Breast epithelium (tissue), 4 donors: ENCODE measurements at regions not wholly inside any gene's neighbourhood (a gene's known extent, or its start where the extent isn't known, plus 50 kb on each side); places are given as distances from the start of the nearest gene placed in this dataset.

Experiments
- DNase-seq, 2 donors: peaks; one replicate each; pipeline ENCODE4 v3.0.0-alpha.2; 2019; ENCODE audit warnings: low spot score in 2 of 2
- H3K27ac ChIP-seq, 2 donors: fragments of 200-600 bp; sonication (generic) in 1 of 2; one replicate each; pipeline ENCODE4 v1.5.1; 2016 to 2019; ENCODE audit warnings: mild to moderate bottlenecking in 1 of 2
- H3K27me3 ChIP-seq, 2 donors: fragments of 200-600 bp; sonication (generic) in 1 of 2; one replicate each; pipeline versions ENCODE4 v1.5.1 to v1.6.0; 2017 to 2019; ENCODE audit warnings: control low read depth in 1 of 2, mild to moderate bottlenecking in 1 of 2
- H3K36me3 ChIP-seq: fragments of 200-600 bp; one replicate; pipeline ENCODE4 v1.5.1; 2019
- H3K4me1 ChIP-seq, 2 donors: fragments of 200-600 bp; sonication (generic); one replicate each; pipeline ENCODE4 v1.5.1; 2016 to 2019; ENCODE audit warnings: control low read depth in 1 of 2
- H3K4me3 ChIP-seq, 3 donors: fragments of 200-600 bp; sonication (generic); 1 replicate in 2 of 3; 2 replicates in 1 of 3; pipeline ENCODE4 v1.5.1; 2016 to 2019; ENCODE audit warnings: mild to moderate bottlenecking in 3 of 3, moderate library complexity in 2 of 3
- H3K9me3 ChIP-seq, 2 donors: fragments of 200-600 bp; sonication (generic) in 1 of 2; one replicate each; pipeline ENCODE4 v1.5.1; 2016 to 2019; ENCODE audit warnings: control low read depth in 1 of 2
- POLR2A ChIP-seq: fragments of 450-650 bp; IDR thresholded peaks from one replicate; pipeline ENCODE4 v1.6.1; 2016; ENCODE audit warnings: antibody characterized with exemption, mild to moderate bottlenecking, moderate library complexity
- POLR2AphosphoS5 ChIP-seq, 3 donors: sonication (generic); formaldehyde crosslinking; IDR thresholded peaks; one replicate each; pipeline ENCODE4 v1.6.1; 2017; ENCODE audit warnings: antibody characterized with exemption in 3 of 3
- intact Hi-C: fragments of 100-400 bp; cut with DNase I; formaldehyde crosslinking; loops from one replicate; pipeline ENCODE4 v1.15.1; 2023; ENCODE audit warnings: low total_unique reads
- TF ChIP-seq, protein P1 (sequence below), 3 donors: fragments of 450-650 bp; IDR thresholded peaks; one replicate each; pipeline ENCODE4 v1.5.1; 2016 to 2017; ENCODE audit warnings: antibody characterized with exemption in 3 of 3, mild to moderate bottlenecking in 3 of 3, moderate library complexity in 3 of 3

DNA sequence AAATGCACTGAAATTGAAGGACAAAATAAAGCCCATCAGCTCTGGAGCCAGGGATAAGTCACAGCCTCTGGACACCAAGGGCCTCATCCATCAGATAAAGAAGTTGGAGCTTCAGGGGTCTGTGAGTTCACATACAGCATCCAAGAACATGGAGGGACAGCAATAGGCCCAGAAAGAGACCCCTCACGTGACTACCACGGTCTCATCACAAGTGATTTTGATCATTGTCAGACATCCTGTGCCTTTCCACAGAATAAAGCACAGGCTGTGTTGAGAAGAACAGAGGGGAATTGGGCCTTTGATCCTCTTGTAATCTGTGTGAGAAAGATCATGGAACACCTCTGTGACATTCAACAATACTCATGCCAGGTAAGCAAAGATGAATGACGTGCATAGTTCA lies 65.2 kb upstream of the CTAGE1 start:
- no peaks in the 10 kb centered on the region for H3K36me3 ChIP-seq
- intact Hi-C loops: no loop called here
- no peaks in the 10 kb centered on the region for H3K9me3 ChIP-seq
- no peak for DNase-seq
- H3K27me3 ChIP-seq: no peaks in the 10 kb centered on the region
- no peak overlapping the region for H3K27ac ChIP-seq
- TF ChIP-seq, protein P1, sequence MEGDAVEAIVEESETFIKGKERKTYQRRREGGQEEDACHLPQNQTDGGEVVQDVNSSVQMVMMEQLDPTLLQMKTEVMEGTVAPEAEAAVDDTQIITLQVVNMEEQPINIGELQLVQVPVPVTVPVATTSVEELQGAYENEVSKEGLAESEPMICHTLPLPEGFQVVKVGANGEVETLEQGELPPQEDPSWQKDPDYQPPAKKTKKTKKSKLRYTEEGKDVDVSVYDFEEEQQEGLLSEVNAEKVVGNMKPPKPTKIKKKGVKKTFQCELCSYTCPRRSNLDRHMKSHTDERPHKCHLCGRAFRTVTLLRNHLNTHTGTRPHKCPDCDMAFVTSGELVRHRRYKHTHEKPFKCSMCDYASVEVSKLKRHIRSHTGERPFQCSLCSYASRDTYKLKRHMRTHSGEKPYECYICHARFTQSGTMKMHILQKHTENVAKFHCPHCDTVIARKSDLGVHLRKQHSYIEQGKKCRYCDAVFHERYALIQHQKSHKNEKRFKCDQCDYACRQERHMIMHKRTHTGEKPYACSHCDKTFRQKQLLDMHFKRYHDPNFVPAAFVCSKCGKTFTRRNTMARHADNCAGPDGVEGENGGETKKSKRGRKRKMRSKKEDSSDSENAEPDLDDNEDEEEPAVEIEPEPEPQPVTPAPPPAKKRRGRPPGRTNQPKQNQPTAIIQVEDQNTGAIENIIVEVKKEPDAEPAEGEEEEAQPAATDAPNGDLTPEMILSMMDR (IDR thresholded peaks at IDR 0.05): no peak
- TF ChIP-seq POLR2AphosphoS5 (IDR thresholded peaks at IDR 0.05) (no peak), POLR2A (no peak)
- H3K4me1 ChIP-seq: no peaks in the 10 kb centered on the region
- H3K4me3 ChIP-seq: no peak overlapping the region

DNA sequence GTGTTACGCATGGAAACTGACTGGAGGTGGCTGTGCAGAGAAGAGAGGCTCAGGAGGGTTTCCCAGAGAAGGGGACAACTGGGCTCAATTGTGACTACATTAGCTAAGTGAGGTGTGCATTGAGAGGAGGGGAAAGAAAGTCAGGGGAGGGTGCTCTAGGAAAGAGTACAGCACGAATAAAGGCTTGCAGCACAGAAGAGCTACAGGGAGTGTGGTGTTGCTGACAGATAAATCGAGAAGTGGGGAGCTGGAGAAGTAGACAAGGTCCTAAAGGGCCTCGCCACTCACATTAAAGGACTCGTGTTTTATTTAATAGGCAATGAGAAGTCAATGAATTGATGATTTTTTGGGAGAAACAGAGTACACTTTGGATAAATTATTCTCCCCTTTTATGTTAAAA lies 65.7 kb upstream of the CTAGE1 start:
- Histone ChIP-seq H3K27me3 (no peaks in the 10 kb centered on the region), H3K9me3 (no peaks in the 10 kb centered on the region), H3K27ac (no peak overlapping the region), H3K36me3 (no peaks in the 10 kb centered on the region), H3K4me1 (no peaks in the 10 kb centered on the region), H3K4me3 (no peak overlapping the region)
- no peak for DNase-seq
- intact Hi-C loops: no loop called here
- no peak for TF ChIP-seq POLR2AphosphoS5 (IDR thresholded peaks at IDR 0.05)
- TF ChIP-seq, protein P1 (IDR thresholded peaks at IDR 0.05): no peak
- TF ChIP-seq POLR2A: no peak

DNA sequence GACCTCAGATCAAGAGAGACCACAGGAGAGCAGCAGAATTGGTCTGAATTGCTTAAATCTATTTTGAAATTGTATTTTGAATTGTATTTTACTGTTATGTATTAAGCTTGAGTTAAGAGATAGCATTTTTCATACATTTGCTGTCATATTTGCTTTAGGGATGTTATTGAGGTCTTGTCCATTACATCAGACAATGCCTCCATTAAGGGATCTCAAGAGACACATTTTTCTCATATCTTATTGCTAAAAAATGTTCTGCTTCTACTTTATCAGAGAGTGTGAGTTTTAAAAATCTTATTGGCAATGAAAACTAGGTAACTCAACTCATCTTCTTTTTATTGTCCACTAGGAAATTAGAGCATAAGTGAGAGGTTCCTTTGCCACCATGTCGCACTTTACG lies 66.8 kb upstream of the CTAGE1 start:
- intact Hi-C loops: no loop called here
- Histone ChIP-seq H3K4me1 (no peaks in the 10 kb centered on the region), H3K9me3 (no peaks in the 10 kb centered on the region), H3K27ac (no peak overlapping the region), H3K4me3 (no peak overlapping the region), H3K27me3 (no peaks in the 10 kb centered on the region), H3K36me3 (no peaks in the 10 kb centered on the region)
- TF ChIP-seq POLR2A: no peak
- no peak for TF ChIP-seq POLR2AphosphoS5 (IDR thresholded peaks at IDR 0.05)
- TF ChIP-seq, protein P1 (IDR thresholded peaks at IDR 0.05): no peak
- DNase-seq: no peak

DNA sequence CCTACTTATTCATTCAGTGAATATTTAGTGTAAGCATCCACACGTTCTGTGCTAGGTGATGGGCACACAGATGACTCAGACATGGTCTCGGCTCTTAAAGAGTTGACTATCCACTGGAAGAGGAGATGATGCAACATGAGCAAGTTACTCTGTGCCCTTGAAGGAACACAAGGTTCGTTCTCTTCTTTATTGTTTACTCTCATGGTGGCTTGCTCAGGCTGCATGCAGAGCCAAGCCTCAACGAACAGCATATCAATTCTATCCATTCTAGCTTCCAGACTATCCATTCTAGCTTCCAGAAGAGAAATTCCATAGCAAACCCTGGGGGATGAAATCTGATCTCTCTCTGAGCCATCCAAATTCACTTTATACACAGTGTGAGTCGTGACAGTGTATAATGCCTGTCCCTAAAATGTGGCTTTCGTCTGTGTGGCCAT lies 68.1 kb upstream of the CTAGE1 start:
- no peaks in the 10 kb centered on the region for H3K36me3 ChIP-seq
- no peak for DNase-seq
- no peak overlapping the region for H3K27ac ChIP-seq
- H3K4me1 ChIP-seq: no peaks in the 10 kb centered on the region
- no peaks in the 10 kb centered on the region for H3K27me3 ChIP-seq
- no peaks in the 10 kb centered on the region for H3K9me3 ChIP-seq
- intact Hi-C loops: no loop called here
- H3K4me3 ChIP-seq: no peak overlapping the region
- TF ChIP-seq POLR2AphosphoS5 (IDR thresholded peaks at IDR 0.05) (no peak), POLR2A (no peak)
- TF ChIP-seq, protein P1 (IDR thresholded peaks at IDR 0.05): no peak

DNA sequence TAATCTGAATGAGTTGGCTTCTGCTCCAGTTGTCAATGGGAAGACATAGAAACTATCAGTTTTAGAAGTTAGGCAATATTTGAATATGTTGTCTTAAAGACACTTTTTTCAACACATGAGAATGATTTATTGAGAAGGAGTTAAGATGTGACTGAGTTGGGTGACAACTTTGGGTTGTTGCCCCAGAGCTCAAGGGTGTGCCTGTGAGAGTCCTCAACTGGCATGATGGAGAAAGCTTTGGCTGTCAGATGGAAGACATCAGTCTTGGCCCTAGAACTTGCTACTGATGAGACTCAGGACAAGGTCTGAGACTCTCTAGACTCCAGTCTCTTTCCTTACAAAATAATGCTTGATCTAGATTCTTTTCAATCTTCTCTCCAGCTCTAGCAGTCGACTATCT lies 69.0 kb upstream of the CTAGE1 start:
- Histone ChIP-seq H3K27ac (no peak overlapping the region), H3K4me1 (no peaks in the 10 kb centered on the region), H3K9me3 (no peaks in the 10 kb centered on the region), H3K36me3 (no peaks in the 10 kb centered on the region), H3K27me3 (no peaks in the 10 kb centered on the region), H3K4me3 (no peak overlapping the region)
- intact Hi-C loops: no loop called here
- TF ChIP-seq, protein P1 (IDR thresholded peaks at IDR 0.05): no peak
- TF ChIP-seq POLR2A: no peak
- no peak for TF ChIP-seq POLR2AphosphoS5 (IDR thresholded peaks at IDR 0.05)
- no peak for DNase-seq
